ENCODE measurements at regions not wholly inside any gene's neighbourhood (a gene's known extent, or its start where the extent isn't known, plus 50 kb on each side); places are given as distances from the start of the nearest gene placed in this dataset.

- Histone ChIP-seq H3K36me3 (ENCODE audit: control insufficient read depth, insufficient read depth, low read length) (no peaks in the 10 kb centered on the region), H3K27me3 (ENCODE audit: control insufficient read depth, insufficient read depth, low read length) (no peaks in the 10 kb centered on the region), H3K4me3 (ENCODE audit: low read depth, low read length) (no peak overlapping the region)
- DNase-seq (ENCODE audit: low read depth) = no peak
- TF ChIP-seq CTCF (IDR thresholded peaks at IDR 0.05; ENCODE audit: insufficient read depth, low read length, severe bottlenecking) = no peak
- no peak for FAIRE-seq
Observed at GRCh38 chr14:62081951-62082350, 319.7 kb downstream of the SNAPC1 start.

- TF ChIP-seq CTCF (IDR thresholded peaks at IDR 0.05; ENCODE audit: insufficient read depth, low read length, severe bottlenecking) = no peak
- H3K4me3 ChIP-seq (ENCODE audit: low read depth, low read length) = no peak overlapping the region
- DNase-seq (ENCODE audit: low read depth) (no peak), FAIRE-seq (no peak)
- H3K27me3 ChIP-seq (ENCODE audit: control insufficient read depth, insufficient read depth, low read length) = no peaks in the 10 kb centered on the region
- H3K36me3 ChIP-seq (ENCODE audit: control insufficient read depth, insufficient read depth, low read length) = no peaks in the 10 kb centered on the region
Observed at GRCh38 chr14:62082779-62083178, 320.6 kb downstream of the SNAPC1 start.

GRCh38 chr14:62084020-62084419 lies 321.8 kb downstream of the SNAPC1 start:
- FAIRE-seq (no peak), DNase-seq (ENCODE audit: low read depth) (no peak)
- TF ChIP-seq CTCF (IDR thresholded peaks at IDR 0.05; ENCODE audit: insufficient read depth, low read length, severe bottlenecking) = no peak
- Histone ChIP-seq H3K4me3 (ENCODE audit: low read depth, low read length) (no peak overlapping the region), H3K36me3 (ENCODE audit: control insufficient read depth, insufficient read depth, low read length) (no peaks in the 10 kb centered on the region), H3K27me3 (ENCODE audit: control insufficient read depth, insufficient read depth, low read length) (no peaks in the 10 kb centered on the region)

GRCh38 chr14:62087191-62087590 lies 325.0 kb downstream of the SNAPC1 start:
- no peaks in the 10 kb centered on the region for H3K36me3 ChIP-seq (ENCODE audit: control insufficient read depth, insufficient read depth, low read length)
- DNase-seq (ENCODE audit: low read depth) (no peak), FAIRE-seq (no peak)
- H3K27me3 ChIP-seq (ENCODE audit: control insufficient read depth, insufficient read depth, low read length) = no peaks in the 10 kb centered on the region
- TF ChIP-seq CTCF (IDR thresholded peaks at IDR 0.05; ENCODE audit: insufficient read depth, low read length, severe bottlenecking) = no peak
- no peak overlapping the region for H3K4me3 ChIP-seq (ENCODE audit: low read depth, low read length)

DNA sequence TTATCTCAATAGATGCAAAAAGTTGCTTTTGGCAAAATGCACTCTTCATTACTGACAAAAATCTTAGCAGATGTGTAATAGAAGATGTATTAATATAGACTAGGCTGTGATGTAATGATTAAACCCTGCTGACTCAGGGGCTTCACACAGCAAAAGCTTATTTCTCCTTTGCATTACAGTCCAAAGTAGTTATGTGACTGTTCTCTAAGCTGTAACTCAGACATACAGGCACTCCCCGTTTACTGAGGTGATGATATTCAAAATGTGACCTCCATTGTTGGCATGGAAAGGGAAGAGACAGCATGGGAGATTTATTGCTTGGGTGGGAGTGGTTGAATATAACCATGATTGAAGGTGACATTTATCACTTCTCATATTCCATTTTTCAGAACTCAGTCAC lies 331.5 kb downstream of the SNAPC1 start:
- no peaks in the 10 kb centered on the region for H3K27me3 ChIP-seq (ENCODE audit: control insufficient read depth, insufficient read depth, low read length)
- DNase-seq (ENCODE audit: low read depth) (no peak), FAIRE-seq (no peak)
- TF ChIP-seq CTCF (IDR thresholded peaks at IDR 0.05; ENCODE audit: insufficient read depth, low read length, severe bottlenecking) = no peak
- no peak overlapping the region for H3K4me3 ChIP-seq (ENCODE audit: low read depth, low read length)
- H3K36me3 ChIP-seq (ENCODE audit: control insufficient read depth, insufficient read depth, low read length) = no peaks in the 10 kb centered on the region

DNA sequence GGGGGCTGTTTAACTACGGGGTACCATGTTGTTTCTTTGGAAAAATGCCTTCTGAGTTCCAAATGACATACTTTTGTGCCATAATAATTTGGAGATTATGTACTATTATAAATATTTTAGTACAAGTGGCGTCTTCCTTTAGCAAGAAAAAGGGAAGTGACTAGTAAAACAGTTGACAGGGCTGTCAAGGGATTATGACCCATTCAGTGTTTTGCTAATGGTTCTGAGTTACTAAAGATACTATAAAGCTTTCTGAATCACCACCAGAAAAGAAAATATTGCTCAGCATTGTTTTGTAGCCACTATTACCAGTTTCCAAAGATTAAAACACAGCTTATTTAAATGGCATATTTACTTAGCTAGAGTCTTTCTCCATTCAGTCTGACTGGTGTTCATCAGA lies 334.9 kb downstream of the SNAPC1 start:
- no peak for TF ChIP-seq CTCF (IDR thresholded peaks at IDR 0.05; ENCODE audit: insufficient read depth, low read length, severe bottlenecking)
- FAIRE-seq = no peak
- H3K27me3 ChIP-seq (ENCODE audit: control insufficient read depth, insufficient read depth, low read length) = no peaks in the 10 kb centered on the region

More for the DNA sequence above, 334.9 kb downstream of the SNAPC1 start:
- Histone ChIP-seq H3K36me3 (ENCODE audit: control insufficient read depth, insufficient read depth, low read length) (no peaks in the 10 kb centered on the region), H3K4me3 (ENCODE audit: low read depth, low read length) (no peak overlapping the region)
- no peak for DNase-seq (ENCODE audit: low read depth)

All from bronchial epithelial cell (primary cell).